ENCODE measurements at regions not wholly inside any gene's neighbourhood (a gene's known extent, or its start where the extent isn't known, plus 50 kb on each side); places are given as distances from the start of the nearest gene placed in this dataset.

DNA sequence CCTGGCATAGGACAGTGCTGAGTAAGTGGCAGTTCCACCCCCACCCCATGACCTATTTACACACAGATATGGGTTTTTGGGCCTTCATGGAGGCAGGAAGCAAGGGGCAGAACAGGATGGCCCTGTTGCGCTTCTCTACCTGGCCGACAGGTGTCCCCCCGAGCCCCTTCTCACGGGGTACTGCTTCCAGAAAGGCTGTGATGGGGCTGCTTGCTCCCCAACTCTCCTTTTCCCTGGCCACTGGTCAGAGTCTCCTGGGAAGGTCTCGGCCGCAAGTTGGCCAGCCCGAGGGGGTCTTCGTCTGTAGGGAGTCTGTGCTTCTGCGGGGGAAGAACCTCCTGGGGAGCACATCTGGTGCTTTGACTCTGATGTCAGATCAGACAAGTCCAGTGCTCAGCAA is 139.8 kb upstream of the TNS3 start:
- no peak for TF ChIP-seq CTCF (IDR thresholded peaks at IDR 0.05; ENCODE audit: poor library complexity)
- no peak for TF ChIP-seq EZH2phosphoT487 (IDR thresholded peaks at IDR 0.05; ENCODE audit: low read depth, severe bottlenecking, unreplicated experiment)
